Esophagus muscularis mucosa (tissue), 3 donors: ENCODE measurements at regions not wholly inside any gene's neighbourhood (a gene's known extent, or its start where the extent isn't known, plus 50 kb on each side); places are given as distances from the start of the nearest gene placed in this dataset.

Source experiments
- POLR2AphosphoS5 ChIP-seq, 2 donors: sonication (generic); formaldehyde crosslinking; IDR thresholded peaks; one replicate each; pipeline ENCODE4 v1.6.1; 2017; ENCODE audit warnings: antibody characterized with exemption in 2 of 2
- TF ChIP-seq, protein P1 (sequence below), 3 experiments: fragments of 200-600 bp in 2 of 3; fragments of 450-650 bp in 1 of 3; sonication (generic) in 2 of 3; IDR thresholded peaks; one replicate each; pipeline ENCODE4 v1.5.1; 2017 to 2019; ENCODE audit warnings: antibody characterized with exemption in 3 of 3, mild to moderate bottlenecking in 2 of 3, moderate library complexity in 1 of 3

DNA sequence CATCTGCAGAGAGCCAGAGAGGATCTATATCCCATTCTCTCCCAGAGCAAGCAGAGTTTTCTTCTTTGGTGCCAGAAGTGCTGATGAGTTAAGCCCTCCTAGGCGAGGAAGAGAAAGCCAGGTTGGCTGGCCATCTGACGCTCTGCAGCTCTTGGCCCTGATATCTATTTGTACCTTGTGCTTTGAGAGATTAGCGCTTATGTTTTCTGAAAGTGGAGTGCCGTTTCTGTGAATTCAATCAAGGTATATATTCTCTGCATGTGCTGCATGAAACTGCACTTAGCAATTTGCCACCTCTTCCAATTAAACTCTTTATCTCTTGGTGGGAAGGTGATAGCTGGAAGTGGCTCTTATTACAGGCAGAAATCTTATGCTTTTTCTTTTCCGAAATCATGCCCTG lies 177.5 kb downstream of the LPIN1 start:
- TF ChIP-seq, protein P1, sequence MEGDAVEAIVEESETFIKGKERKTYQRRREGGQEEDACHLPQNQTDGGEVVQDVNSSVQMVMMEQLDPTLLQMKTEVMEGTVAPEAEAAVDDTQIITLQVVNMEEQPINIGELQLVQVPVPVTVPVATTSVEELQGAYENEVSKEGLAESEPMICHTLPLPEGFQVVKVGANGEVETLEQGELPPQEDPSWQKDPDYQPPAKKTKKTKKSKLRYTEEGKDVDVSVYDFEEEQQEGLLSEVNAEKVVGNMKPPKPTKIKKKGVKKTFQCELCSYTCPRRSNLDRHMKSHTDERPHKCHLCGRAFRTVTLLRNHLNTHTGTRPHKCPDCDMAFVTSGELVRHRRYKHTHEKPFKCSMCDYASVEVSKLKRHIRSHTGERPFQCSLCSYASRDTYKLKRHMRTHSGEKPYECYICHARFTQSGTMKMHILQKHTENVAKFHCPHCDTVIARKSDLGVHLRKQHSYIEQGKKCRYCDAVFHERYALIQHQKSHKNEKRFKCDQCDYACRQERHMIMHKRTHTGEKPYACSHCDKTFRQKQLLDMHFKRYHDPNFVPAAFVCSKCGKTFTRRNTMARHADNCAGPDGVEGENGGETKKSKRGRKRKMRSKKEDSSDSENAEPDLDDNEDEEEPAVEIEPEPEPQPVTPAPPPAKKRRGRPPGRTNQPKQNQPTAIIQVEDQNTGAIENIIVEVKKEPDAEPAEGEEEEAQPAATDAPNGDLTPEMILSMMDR (IDR thresholded peaks at IDR 0.05) = no peak
- TF ChIP-seq POLR2AphosphoS5 (IDR thresholded peaks at IDR 0.05) = no peak
